ENCODE measurements at regions not wholly inside any gene's neighbourhood (a gene's known extent, or its start where the extent isn't known, plus 50 kb on each side); places are given as distances from the start of the nearest gene placed in this dataset.

DNA sequence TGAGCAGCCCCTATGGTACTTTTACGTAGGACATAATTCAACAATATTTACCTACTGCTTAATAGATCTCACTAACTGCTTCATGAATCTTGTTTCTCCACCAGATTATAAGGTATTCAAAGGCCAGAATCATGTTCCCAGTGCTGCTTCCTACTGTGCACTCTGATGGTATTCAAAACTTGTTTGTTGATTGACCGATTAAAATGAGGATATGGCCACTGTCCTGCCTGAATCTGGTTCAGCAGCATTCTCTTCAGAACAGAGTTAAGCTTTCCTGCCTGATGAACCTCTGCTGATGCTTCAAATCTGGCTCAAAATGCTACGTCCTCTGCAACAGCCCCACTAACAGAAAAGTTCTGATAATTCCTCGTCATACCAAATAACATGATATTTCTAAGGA lies 150.7 kb upstream of the ZNF462 start:
- no peak for TF ChIP-seq ZC3H10 (CRISPR knock-in tag; IDR thresholded peaks at IDR 0.05)
- TF ChIP-seq, protein P1, sequence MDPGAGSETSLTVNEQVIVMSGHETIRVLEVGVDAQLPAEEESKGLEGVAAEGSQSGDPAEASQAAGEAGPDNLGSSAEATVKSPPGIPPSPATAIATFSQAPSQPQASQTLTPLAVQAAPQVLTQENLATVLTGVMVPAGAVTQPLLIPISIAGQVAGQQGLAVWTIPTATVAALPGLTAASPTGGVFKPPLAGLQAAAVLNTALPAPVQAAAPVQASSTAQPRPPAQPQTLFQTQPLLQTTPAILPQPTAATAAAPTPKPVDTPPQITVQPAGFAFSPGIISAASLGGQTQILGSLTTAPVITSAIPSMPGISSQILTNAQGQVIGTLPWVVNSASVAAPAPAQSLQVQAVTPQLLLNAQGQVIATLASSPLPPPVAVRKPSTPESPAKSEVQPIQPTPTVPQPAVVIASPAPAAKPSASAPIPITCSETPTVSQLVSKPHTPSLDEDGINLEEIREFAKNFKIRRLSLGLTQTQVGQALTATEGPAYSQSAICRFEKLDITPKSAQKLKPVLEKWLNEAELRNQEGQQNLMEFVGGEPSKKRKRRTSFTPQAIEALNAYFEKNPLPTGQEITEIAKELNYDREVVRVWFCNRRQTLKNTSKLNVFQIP (CRISPR knock-in tag; IDR thresholded peaks at IDR 0.05; ENCODE audit: borderline replicate concordance, low read depth): no peak
- no peak for TF ChIP-seq ZFP30 (CRISPR knock-in tag; IDR thresholded peaks at IDR 0.05)
